OCI-M1 (cell line): ENCODE measurements at regions not wholly inside any gene's neighbourhood (a gene's known extent, or its start where the extent isn't known, plus 50 kb on each side); places are given as distances from the start of the nearest gene placed in this dataset.

ENCODE experiments used
- DNase-seq: peaks from one replicate; lab custom pipeline; 2025; lab: John Stamatoyannopoulos, UW

- DNase-seq, result no peak
Observed at GRCh38 chr5:130243641-130244040, 339.4 kb downstream of the CHSY3 start.

- DNase-seq, result peak; percentile 24
Observed at GRCh38 chr5:130237721-130238120, 333.5 kb downstream of the CHSY3 start.
